Adrenal gland (tissue), 5 donors: ENCODE measurements at regions not wholly inside any gene's neighbourhood (a gene's known extent, or its start where the extent isn't known, plus 50 kb on each side); places are given as distances from the start of the nearest gene placed in this dataset.

ENCODE experiments used
- POLR2A ChIP-seq, 2 donors: fragments of 450-650 bp; IDR thresholded peaks; one replicate each; pipeline ENCODE4 v1.6.1; 2017; ENCODE audit warnings: antibody characterized with exemption in 2 of 2, mild to moderate bottlenecking in 2 of 2, moderate library complexity in 1 of 2
- TF ChIP-seq, protein P1 (sequence below), 6 experiments: fragments of 450-650 bp in 4 of 6; fragments of 200-600 bp in 2 of 6; sonication (generic) in 1 of 6; IDR thresholded peaks; 1 replicate in 5 of 6; 2 replicates in 1 of 6; pipeline versions ENCODE4 v1.5.1 to v1.8.0; 2016 to 2021; ENCODE audit warnings: antibody characterized with exemption in 6 of 6, mild to moderate bottlenecking in 2 of 6, moderate library complexity in 1 of 6
- donor health status: DM: no; HTN: no; CAD: no.

DNA sequence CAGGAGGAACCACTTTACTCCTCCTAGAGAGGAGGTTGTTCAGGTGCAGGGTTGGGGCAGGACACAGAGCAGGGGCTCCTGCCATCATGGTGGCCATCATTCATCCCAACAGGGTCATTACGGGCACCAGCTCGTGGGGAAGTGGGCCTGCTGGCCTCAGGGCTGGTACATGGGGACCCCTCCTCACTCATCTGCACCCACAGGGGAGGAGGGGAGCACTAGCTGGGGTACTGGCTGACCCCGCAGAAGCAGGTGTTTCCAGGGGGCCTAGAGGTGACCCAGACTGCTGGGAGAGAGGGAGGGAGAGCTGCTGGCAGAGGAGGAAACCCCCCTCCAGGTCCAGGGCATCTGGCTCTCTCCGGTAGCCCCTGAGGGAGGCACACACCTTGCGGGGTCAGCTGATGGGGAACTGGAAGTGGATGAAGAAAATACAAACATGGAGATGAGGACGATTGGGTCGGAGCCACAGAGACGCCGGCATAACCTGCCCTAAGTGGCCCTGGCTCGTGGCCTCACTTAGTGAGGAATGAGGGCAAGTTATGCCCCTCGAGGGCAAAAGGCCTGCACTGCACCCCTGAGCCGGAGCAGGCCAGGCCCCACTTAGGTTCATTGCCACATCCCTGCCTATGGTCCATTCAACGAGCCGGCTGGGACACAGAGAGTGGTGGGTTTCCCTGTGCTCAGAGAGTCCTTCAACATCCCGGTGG is 76.2 kb downstream of the SOX1 start:
- TF ChIP-seq, protein P1, sequence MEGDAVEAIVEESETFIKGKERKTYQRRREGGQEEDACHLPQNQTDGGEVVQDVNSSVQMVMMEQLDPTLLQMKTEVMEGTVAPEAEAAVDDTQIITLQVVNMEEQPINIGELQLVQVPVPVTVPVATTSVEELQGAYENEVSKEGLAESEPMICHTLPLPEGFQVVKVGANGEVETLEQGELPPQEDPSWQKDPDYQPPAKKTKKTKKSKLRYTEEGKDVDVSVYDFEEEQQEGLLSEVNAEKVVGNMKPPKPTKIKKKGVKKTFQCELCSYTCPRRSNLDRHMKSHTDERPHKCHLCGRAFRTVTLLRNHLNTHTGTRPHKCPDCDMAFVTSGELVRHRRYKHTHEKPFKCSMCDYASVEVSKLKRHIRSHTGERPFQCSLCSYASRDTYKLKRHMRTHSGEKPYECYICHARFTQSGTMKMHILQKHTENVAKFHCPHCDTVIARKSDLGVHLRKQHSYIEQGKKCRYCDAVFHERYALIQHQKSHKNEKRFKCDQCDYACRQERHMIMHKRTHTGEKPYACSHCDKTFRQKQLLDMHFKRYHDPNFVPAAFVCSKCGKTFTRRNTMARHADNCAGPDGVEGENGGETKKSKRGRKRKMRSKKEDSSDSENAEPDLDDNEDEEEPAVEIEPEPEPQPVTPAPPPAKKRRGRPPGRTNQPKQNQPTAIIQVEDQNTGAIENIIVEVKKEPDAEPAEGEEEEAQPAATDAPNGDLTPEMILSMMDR (IDR thresholded peaks at IDR 0.05) = no peak
- no peak for TF ChIP-seq POLR2A (IDR thresholded peaks at IDR 0.05)
